Limb (tissue), 2 donors: ENCODE measurements at regions not wholly inside any gene's neighbourhood (a gene's known extent, or its start where the extent isn't known, plus 50 kb on each side); places are given as distances from the start of the nearest gene placed in this dataset.
"Not testable (repeated sequence)": the region's sequence is repeated elsewhere in the genome, so short reads cannot be mapped to it uniquely, and the experiment has no call there.

ENCODE experiments used
- DNase-seq, 2 donors: peaks; one replicate each; pipeline ENCODE4 v3.0.0-alpha.2; 2016; ENCODE audit errors: extremely low spot score in 2 of 2

DNA sequence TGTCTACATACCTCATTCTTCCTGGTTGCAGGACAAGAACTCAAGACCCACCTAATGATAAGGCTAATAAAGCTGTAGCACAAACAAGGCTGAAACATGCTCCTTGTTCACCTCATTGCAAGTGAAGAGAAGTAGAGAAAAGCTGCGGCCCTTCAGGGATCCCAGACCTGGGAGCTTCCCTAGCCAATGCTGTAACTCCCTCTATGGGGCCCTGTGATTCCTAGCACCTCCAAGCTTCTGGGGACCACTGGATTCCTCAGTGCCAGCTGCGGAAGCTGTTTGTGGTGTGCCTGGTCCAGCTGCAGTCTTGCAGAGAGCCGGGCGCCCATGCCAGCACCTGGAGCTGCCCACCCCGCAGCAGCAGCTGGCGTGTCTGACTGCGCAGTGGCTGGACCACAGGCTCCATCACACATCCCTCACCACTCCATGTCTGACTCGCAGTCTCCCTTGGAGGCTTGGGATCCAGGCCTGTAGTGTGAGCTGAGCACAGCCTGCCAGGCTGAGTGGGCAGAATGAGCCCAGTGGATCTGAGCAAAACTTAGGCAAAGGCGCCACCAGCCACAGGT is 737.2 kb upstream of the GJE1 start:
- no peak for DNase-seq

- DNase-seq: no peak
Measured at GRCh38 chr6:141394565-141395051, 738.1 kb upstream of the GJE1 start.

DNA sequence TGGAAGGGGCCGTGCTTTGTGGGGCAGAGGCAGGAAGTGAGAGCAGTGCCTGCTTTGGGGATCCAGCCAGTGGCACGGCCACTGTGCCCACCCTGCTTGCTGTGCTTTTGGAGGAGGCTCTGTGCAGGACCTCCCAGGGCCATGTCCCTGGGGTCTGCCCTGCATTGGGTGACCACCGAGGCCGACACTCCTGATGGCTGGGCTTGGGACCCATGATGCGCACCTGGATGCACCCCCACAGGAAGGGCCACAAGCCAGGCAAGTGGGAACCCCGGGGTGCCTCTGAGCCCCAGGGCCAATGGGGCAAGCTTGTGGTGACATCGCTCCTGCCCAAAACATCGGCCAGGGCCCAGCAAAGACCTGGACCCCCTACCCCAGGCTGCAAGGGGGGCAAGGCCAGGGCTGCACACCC is 738.6 kb upstream of the GJE1 start:
- DNase-seq: no peak

DNA sequence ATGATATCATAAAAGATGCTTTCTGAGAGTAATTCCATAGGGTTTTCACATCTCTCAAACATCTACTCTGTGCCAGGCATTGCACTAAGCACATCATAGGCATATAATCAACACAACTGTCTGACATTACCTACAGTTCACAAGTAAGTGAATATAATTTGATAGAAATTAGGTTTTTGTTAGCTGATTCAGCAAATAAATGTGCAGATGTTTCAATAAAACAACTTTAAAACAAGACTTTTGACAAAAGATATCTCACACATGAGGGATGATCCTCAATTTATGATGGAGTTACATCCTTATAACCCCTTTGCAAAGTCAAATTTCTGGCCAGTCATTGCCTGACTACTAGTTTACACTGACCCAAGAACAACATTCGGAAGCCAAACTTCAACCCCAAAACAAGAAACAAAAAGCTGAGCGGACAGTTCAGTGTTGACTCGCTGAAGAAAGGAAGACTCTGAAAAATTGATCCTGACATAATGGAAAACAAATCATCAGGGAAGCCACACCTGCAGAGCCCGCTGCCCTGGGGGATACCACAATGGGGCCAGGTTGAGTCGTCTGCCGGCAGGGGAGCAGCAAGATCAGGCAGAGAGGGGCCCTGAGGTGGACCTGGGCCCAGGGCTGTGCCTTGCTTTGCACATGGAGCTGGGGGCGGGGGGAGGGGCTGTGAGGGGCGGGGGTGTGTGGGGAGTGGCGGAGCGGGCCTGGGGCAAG is 739.2 kb upstream of the GJE1 start:
- DNase-seq: no peak

DNA sequence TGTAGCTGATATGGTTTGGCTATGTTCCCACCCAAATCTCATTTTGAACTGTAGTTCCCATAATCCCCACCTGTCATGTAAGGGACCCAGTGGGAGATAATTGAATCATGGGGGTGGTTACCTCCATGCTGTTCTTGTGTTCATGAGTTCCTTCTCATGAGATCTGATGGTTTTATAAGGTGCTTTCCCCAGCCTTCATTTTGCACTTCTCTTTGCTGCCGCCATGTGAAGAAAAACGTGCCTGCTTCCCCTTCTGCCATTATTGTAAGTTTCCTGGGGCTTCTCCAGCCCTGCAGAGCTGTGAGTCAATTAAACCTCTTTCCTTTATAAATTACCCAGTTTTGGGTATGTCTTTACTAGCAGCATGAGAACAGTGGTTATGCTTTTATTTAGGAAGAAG is 741.6 kb upstream of the GJE1 start:
- DNase-seq: not testable (repeated sequence)

DNA sequence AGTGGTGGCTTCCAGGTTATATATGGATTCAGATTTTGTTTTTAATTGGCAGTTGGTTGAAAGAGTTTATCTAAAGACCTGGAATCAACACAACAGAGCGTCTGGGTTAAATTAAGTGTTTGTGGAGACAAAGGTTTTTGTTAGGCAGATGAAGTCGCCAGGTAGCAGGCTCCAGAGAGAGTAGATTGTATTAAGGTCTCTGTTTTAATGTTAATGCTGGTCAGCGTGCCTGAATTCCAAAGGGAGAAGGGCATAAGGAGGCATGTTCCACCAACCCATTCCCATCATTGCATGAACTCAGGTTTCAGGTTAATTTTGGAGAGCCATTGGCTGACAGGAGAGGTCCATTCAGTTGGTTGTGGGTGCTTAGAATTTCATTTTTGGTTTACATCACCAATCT is 744.1 kb upstream of the GJE1 start:
- DNase-seq: no peak

- no peak for DNase-seq
Measured at GRCh38 chr6:141370438-141370837, 762.3 kb upstream of the GJE1 start.

DNA sequence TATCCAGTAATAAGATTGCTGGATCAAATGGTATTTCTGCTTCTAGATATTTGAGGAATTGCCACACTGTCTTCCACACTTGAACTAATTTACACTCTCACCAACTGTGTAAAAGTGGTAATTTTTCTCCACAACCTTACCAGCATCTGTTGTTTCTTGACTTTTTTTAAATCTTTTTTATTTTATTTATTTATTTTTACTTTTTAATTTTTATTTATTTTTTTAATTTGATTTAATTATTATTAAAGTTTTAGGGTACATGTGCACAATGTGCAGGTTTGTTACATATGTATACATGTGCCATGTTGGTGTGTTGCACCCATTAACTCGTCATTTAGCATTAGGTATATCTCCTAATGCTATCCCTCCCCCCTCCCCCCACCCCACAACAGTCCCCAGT is 765.9 kb upstream of the GJE1 start:
- not testable (repeated sequence) for DNase-seq

- DNase-seq: no peak
Measured at GRCh38 chr6:141364694-141365093, 768.0 kb upstream of the GJE1 start.

- DNase-seq: no peak
Measured at GRCh38 chr6:141364232-141364631, 768.5 kb upstream of the GJE1 start.

- DNase-seq: no peak
Measured at GRCh38 chr6:141361559-141361958, 771.2 kb upstream of the GJE1 start.

DNA sequence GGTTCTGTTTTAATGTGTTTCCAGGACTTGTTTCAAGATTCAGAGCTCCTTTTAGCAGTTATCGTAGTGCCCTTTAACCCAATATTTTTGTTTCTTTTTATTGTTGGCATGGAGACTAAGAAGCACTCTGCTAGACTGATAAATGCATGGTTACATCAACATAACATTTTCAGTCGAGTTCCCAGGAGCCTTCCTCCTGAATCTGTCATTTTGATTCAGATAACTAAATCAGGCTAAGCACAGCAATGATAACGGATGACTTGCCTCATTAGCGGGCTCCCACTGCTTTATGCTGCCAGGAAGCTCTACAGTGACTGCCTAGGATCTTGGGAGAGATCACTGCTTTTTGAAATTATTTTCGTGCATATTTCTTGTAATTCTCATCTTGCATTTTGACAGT is 772.8 kb upstream of the GJE1 start:
- DNase-seq: no peak

DNA sequence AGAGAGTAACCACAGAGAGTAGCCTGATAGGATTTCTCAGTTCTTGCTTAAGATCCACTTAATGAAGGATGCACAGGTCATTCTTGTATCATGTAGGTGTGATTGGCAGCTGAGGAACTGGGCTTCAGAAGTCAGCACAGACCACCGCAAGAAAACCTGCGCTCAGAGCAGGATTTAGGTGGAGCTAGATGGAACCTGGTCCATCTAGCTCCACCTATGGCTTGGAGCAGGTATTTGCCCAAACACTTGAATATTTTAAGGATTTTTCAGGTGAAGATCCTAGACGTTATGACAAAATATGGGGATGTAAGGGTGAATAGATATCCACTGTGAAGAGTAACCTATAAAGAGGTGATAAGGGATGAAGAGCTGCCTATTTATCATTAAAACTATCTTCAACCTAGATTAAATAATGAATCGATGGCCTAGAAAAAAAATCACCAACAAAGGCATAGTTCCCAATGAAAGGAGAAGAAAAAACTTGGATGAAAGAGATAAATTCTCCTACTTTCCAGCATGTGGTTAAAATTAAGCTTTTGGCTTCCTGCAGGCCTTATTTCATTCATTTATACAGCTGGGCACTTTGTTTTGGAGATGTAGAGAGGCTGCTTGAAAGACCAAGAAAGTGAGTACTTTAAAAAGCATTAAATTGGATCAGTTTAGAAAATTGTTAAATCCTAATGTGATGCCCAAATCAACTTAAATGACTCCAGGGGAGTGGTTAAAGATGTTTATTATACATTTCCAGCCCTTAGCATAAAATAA is 778.4 kb upstream of the GJE1 start:
- no peak for DNase-seq

GRCh38 chr6:141351721-141352120 is 781.0 kb upstream of the GJE1 start:
- DNase-seq: no peak

- DNase-seq: no peak
Measured at GRCh38 chr6:141349710-141350109, 783.0 kb upstream of the GJE1 start.

DNA sequence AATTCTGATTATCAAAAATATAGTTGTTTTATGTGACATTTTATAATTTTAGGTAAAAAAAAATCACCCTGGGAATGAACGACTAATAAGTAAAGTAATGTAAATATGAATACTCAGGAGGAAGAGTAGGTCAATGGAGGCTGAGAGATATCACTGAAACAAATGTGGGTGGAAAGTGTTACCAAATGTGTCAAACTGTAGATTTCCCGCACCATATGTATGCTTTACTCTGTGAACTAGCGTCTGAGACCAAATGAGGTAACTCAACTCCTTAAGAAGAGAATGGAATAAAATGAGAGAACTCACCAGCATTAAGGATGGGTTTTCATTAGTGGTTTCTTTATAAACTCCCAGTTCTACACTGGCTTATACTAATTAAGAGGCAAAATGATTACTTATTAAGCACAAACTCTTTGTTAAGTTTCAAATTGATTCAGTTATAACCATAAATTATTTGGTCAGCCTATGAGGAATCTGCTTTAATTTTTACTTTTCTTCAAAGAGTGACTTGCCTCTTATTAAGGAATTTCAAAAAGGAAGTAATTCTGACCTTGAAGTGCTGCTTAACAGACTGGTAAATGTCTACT is 784.7 kb upstream of the GJE1 start:
- DNase-seq: no peak

DNA sequence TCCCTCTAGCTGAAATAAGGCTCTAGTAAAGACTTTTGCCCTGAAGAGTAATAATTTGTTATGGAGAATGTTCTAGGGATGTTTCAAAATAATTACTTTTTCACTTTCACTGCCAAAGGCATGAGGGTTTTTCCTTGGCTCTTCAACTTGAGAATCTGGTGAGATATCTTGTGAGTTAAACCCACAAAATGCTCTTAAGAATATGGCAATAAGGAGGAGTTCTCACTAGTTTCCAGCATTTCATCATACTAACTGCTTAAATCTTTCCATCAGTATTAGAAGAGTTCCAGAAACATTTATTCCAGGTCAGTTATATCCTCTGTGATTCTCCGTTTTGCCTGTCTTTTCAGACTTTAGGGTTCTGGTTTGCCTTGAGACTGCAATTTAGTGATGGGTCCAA is 785.6 kb upstream of the GJE1 start:
- no peak for DNase-seq

DNA sequence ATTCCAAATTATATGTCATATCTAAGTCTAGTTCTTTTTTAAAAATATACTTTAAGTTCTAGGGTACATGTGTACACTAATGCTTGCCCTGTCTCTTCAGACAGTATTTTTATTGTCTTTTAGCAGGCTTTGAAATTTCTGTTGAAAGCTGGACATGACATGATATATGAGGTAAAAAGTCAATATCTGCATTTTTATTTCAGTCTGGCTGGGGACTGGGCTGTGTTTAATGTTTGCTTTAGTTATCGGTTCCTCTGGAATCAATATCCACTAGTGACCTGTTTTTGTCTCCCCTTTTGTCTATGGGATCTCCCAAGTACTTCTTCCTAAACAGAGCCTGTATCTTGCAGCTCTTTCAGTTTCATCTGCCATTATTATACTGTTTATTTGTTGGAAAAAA is 786.2 kb upstream of the GJE1 start:
- no peak for DNase-seq

DNA sequence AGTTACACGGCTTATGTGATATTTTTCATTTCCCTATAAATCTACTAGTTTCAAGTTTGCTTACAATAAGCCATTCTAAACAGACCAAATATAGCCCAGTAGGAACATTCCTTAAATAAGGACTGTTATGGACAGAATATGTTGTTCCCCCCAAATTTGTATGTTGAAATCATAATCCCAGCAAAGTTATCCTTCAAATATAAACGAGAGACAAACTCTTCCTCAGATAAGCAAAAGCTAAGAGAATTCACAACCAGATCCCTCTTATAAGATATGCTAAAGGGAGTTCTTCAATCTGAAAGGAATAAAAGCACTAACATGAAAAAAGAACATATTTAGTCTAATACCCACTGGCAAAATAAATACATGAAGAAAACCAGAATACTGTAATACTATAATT is 795.5 kb upstream of the GJE1 start:
- no peak for DNase-seq

DNA sequence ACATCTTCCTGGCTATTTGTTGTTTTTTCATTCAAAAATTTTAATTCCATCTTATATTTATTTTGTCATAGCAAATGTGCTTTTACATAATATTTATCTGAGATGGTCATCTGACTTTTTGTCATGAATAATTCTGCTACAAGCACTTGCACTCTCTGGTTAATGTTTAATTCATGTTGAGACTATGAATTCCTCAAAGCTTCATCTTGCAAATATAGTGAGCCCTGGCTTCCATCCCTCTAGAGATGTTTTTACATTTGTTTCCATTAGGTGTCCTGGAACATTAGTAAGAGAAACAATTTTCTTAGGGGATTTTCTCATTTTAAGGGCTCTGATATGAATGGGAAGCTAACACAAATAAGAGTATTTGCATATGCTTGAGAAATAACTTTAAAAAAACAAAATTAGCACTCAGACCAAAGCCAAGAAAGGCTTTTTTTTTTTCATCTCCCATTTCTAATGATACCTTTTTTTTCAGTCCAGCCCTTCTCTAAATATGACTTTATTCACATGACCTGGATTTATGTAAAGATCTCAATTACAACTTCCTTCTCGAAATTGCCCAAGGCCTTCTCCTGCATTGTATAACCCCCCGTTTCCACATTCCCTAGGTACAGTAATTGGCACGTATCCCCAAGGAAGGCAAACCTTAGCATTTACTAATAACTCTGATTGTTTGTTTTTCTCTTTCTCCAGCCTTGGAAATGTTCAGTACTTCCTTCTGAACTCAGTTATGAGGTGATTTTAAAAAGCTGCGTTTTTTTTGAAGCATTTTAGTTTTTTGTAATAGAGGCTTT is 797.0 kb upstream of the GJE1 start:
- no peak for DNase-seq

GRCh38 chr6:141326925-141327324 is 805.8 kb upstream of the GJE1 start:
- no peak for DNase-seq
